ENCODE measurements at regions not wholly inside any gene's neighbourhood (a gene's known extent, or its start where the extent isn't known, plus 50 kb on each side); places are given as distances from the start of the nearest gene placed in this dataset.

DNA sequence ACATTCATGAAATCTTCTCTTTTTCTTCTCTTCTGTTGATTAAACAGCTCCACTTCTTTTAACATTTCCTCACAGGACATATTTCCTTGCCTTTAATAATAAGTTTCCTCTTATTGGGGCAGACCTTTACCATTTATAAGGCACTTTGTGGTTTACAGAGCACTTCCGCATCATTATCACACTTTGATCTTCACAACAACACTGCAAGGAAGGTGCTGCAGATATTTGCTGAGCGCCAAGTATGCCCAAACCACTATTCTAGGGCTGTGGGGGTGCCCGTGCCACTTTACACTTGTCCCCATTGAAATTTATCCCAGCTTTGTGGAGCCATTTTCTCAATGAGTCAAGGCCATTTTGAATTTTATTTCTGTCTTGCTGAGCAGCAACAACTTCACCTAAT, 246.6 kb downstream of the SS18 start (continued):
- no peak for TF ChIP-seq CREB1 (CRISPR knock-in tag; IDR thresholded peaks at IDR 0.05; ENCODE audit: low read depth)

GRCh38 chr18:25842665-25843064, 247.7 kb downstream of the SS18 start:
- Histone ChIP-seq H3K27me3 (ENCODE audit: insufficient read depth) (no peaks in the 10 kb centered on the region), H3K36me3 (ENCODE audit: insufficient read depth) (no peaks in the 10 kb centered on the region), H3K4me2 (no peak overlapping the region), H3K79me2 (replicated peaks; ENCODE audit: insufficient read depth) (no peaks in the 10 kb centered on the region), H3K9me2 (ENCODE audit: insufficient read depth) (peaks cover 7% of the 10 kb centered on the region), H3K4me1 (ENCODE audit: insufficient read depth) (no peaks in the 10 kb centered on the region; the same call in 1 of the 2 replicates), H3K4me3 (no peak overlapping the region), H4K20me1 (replicated peaks; ENCODE audit: insufficient read depth) (no peaks in the 10 kb centered on the region), H3F3A (replicated peaks; ENCODE audit: low read depth) (no peaks in the 10 kb centered on the region), H3K27ac (ENCODE audit: low read depth) (no peak overlapping the region), H2AFZ (no peak overlapping the region)
- H3K4me3 Mint-ChIP-seq: no peak overlapping the region
- H3K27me3 Mint-ChIP-seq (ENCODE audit: insufficient read depth, low read depth, poor library complexity): no peaks in the 10 kb centered on the region
- peaks cover 6% of the 10 kb centered on the region; the same call in 2 of the 3 replicates for H3K4me1 Mint-ChIP-seq
- no peak overlapping the region for H3K27ac Mint-ChIP-seq
- ATAC-seq (no peak), DNase-seq (ENCODE audit: low spot score) (no peak)
- H3K36me3 Mint-ChIP-seq (ENCODE audit: low read depth): no peaks in the 10 kb centered on the region
- TF ChIP-seq, protein P1, sequence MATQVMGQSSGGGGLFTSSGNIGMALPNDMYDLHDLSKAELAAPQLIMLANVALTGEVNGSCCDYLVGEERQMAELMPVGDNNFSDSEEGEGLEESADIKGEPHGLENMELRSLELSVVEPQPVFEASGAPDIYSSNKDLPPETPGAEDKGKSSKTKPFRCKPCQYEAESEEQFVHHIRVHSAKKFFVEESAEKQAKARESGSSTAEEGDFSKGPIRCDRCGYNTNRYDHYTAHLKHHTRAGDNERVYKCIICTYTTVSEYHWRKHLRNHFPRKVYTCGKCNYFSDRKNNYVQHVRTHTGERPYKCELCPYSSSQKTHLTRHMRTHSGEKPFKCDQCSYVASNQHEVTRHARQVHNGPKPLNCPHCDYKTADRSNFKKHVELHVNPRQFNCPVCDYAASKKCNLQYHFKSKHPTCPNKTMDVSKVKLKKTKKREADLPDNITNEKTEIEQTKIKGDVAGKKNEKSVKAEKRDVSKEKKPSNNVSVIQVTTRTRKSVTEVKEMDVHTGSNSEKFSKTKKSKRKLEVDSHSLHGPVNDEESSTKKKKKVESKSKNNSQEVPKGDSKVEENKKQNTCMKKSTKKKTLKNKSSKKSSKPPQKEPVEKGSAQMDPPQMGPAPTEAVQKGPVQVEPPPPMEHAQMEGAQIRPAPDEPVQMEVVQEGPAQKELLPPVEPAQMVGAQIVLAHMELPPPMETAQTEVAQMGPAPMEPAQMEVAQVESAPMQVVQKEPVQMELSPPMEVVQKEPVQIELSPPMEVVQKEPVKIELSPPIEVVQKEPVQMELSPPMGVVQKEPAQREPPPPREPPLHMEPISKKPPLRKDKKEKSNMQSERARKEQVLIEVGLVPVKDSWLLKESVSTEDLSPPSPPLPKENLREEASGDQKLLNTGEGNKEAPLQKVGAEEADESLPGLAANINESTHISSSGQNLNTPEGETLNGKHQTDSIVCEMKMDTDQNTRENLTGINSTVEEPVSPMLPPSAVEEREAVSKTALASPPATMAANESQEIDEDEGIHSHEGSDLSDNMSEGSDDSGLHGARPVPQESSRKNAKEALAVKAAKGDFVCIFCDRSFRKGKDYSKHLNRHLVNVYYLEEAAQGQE (IDR thresholded peaks at IDR 0.05; ENCODE audit: unreplicated experiment): no peak
- TF ChIP-seq, protein P2, sequence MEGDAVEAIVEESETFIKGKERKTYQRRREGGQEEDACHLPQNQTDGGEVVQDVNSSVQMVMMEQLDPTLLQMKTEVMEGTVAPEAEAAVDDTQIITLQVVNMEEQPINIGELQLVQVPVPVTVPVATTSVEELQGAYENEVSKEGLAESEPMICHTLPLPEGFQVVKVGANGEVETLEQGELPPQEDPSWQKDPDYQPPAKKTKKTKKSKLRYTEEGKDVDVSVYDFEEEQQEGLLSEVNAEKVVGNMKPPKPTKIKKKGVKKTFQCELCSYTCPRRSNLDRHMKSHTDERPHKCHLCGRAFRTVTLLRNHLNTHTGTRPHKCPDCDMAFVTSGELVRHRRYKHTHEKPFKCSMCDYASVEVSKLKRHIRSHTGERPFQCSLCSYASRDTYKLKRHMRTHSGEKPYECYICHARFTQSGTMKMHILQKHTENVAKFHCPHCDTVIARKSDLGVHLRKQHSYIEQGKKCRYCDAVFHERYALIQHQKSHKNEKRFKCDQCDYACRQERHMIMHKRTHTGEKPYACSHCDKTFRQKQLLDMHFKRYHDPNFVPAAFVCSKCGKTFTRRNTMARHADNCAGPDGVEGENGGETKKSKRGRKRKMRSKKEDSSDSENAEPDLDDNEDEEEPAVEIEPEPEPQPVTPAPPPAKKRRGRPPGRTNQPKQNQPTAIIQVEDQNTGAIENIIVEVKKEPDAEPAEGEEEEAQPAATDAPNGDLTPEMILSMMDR (conservative IDR thresholded peaks at IDR 0.05; ENCODE audit: low read depth in 2 of 2): no peak
- TF ChIP-seq STAT1 (IDR thresholded peaks at IDR 0.05; ENCODE audit: unreplicated experiment) (no peak), EZH2phosphoT487 (IDR thresholded peaks at IDR 0.05; ENCODE audit: unreplicated experiment) (no peak), JUNB (IDR thresholded peaks at IDR 0.05; ENCODE audit: unreplicated experiment) (no peak), POLR2AphosphoS5 (IDR thresholded peaks at IDR 0.05; ENCODE audit: low read depth) (no peak), ZNF114 (CRISPR knock-in tag; IDR thresholded peaks at IDR 0.05) (no peak), CREB1 (CRISPR knock-in tag; IDR thresholded peaks at IDR 0.05; ENCODE audit: low read depth) (no peak), NANOG (IDR thresholded peaks at IDR 0.05; ENCODE audit: borderline replicate concordance) (no peak), ZNF331 (CRISPR knock-in tag; IDR thresholded peaks at IDR 0.05; ENCODE audit: low read depth) (no peak), EZH2 (IDR thresholded peaks at IDR 0.05; ENCODE audit: low read depth, unreplicated experiment) (no peak)
- TF ChIP-seq, protein P3, sequence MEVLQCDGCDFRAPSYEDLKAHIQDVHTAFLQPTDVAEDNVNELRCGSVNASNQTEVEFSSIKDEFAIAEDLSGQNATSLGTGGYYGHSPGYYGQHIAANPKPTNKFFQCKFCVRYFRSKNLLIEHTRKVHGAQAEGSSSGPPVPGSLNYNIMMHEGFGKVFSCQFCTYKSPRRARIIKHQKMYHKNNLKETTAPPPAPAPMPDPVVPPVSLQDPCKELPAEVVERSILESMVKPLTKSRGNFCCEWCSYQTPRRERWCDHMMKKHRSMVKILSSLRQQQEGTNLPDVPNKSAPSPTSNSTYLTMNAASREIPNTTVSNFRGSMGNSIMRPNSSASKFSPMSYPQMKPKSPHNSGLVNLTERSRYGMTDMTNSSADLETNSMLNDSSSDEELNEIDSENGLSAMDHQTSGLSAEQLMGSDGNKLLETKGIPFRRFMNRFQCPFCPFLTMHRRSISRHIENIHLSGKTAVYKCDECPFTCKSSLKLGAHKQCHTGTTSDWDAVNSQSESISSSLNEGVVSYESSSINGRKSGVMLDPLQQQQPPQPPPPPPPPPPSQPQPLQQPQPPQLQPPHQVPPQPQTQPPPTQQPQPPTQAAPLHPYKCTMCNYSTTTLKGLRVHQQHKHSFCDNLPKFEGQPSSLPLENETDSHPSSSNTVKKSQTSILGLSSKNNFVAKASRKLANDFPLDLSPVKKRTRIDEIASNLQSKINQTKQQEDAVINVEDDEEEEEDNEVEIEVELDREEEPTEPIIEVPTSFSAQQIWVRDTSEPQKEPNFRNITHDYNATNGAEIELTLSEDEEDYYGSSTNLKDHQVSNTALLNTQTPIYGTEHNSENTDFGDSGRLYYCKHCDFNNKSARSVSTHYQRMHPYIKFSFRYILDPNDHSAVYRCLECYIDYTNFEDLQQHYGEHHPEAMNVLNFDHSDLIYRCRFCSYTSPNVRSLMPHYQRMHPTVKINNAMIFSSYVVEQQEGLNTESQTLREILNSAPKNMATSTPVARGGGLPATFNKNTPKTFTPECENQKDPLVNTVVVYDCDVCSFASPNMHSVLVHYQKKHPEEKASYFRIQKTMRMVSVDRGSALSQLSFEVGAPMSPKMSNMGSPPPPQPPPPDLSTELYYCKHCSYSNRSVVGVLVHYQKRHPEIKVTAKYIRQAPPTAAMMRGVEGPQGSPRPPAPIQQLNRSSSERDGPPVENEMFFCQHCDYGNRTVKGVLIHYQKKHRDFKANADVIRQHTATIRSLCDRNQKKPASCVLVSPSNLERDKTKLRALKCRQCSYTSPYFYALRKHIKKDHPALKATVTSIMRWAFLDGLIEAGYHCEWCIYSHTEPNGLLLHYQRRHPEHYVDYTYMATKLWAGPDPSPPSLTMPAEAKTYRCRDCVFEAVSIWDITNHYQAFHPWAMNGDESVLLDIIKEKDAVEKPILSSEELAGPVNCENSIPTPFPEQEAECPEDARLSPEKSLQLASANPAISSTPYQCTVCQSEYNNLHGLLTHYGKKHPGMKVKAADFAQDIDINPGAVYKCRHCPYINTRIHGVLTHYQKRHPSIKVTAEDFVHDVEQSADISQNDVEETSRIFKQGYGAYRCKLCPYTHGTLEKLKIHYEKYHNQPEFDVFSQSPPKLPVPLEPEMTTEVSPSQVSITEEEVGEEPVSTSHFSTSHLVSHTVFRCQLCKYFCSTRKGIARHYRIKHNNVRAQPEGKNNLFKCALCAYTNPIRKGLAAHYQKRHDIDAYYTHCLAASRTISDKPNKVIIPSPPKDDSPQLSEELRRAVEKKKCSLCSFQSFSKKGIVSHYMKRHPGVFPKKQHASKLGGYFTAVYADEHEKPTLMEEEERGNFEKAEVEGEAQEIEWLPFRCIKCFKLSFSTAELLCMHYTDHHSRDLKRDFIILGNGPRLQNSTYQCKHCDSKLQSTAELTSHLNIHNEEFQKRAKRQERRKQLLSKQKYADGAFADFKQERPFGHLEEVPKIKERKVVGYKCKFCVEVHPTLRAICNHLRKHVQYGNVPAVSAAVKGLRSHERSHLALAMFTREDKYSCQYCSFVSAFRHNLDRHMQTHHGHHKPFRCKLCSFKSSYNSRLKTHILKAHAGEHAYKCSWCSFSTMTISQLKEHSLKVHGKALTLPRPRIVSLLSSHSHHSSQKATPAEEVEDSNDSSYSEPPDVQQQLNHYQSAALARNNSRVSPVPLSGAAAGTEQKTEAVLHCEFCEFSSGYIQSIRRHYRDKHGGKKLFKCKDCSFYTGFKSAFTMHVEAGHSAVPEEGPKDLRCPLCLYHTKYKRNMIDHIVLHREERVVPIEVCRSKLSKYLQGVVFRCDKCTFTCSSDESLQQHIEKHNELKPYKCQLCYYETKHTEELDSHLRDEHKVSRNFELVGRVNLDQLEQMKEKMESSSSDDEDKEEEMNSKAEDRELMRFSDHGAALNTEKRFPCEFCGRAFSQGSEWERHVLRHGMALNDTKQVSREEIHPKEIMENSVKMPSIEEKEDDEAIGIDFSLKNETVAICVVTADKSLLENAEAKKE (CRISPR knock-in tag; IDR thresholded peaks at IDR 0.05): no peak
- TF ChIP-seq, protein P4, sequence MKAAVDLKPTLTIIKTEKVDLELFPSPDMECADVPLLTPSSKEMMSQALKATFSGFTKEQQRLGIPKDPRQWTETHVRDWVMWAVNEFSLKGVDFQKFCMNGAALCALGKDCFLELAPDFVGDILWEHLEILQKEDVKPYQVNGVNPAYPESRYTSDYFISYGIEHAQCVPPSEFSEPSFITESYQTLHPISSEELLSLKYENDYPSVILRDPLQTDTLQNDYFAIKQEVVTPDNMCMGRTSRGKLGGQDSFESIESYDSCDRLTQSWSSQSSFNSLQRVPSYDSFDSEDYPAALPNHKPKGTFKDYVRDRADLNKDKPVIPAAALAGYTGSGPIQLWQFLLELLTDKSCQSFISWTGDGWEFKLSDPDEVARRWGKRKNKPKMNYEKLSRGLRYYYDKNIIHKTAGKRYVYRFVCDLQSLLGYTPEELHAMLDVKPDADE (IDR thresholded peaks at IDR 0.05): no peak
- no peaks in the 10 kb centered on the region for H3K9me3 Mint-ChIP-seq

Data from GM23338 (cell line).